Suprapubic skin (tissue), 3 donors: ENCODE measurements at regions not wholly inside any gene's neighbourhood (a gene's known extent, or its start where the extent isn't known, plus 50 kb on each side); places are given as distances from the start of the nearest gene placed in this dataset.

Experiments
- POLR2A ChIP-seq, 2 donors: fragments of 450-650 bp; IDR thresholded peaks; one replicate each; pipeline ENCODE4 v1.6.1; 2017; ENCODE audit warnings: antibody characterized with exemption in 2 of 2, mild to moderate bottlenecking in 2 of 2, moderate library complexity in 2 of 2
- TF ChIP-seq, protein P1 (sequence below), 2 donors: fragments of 200-600 bp in 1 of 2; fragments of 450-650 bp in 1 of 2; sonication (generic) in 1 of 2; IDR thresholded peaks; one replicate each; pipeline ENCODE4 v1.5.1; 2016 to 2019; ENCODE audit warnings: antibody characterized with exemption in 2 of 2, mild to moderate bottlenecking in 1 of 2, moderate library complexity in 1 of 2

DNA sequence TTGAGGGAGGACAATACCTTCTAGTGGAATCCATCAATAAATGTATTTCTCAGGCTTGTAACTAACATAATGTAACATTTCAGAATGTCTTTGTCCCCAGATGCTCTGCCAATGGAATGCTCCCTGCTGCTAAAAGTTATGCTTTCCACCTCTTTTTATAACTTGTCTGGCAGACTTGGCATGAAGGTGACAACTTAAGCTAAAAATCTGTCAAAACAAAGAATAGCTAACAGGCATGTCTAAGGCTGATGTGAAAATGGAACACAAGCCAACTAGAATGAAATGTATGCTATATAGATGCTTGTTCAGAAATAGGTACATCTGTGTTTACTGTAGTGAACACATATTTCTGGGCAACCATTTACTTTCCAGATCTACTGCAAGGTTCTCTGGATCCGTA is 467.9 kb downstream of the MRPL39 start:
- TF ChIP-seq, protein P1, sequence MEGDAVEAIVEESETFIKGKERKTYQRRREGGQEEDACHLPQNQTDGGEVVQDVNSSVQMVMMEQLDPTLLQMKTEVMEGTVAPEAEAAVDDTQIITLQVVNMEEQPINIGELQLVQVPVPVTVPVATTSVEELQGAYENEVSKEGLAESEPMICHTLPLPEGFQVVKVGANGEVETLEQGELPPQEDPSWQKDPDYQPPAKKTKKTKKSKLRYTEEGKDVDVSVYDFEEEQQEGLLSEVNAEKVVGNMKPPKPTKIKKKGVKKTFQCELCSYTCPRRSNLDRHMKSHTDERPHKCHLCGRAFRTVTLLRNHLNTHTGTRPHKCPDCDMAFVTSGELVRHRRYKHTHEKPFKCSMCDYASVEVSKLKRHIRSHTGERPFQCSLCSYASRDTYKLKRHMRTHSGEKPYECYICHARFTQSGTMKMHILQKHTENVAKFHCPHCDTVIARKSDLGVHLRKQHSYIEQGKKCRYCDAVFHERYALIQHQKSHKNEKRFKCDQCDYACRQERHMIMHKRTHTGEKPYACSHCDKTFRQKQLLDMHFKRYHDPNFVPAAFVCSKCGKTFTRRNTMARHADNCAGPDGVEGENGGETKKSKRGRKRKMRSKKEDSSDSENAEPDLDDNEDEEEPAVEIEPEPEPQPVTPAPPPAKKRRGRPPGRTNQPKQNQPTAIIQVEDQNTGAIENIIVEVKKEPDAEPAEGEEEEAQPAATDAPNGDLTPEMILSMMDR (IDR thresholded peaks at IDR 0.05), result no peak
- TF ChIP-seq POLR2A (IDR thresholded peaks at IDR 0.05), result no peak
